GM19463 (cell line): ENCODE measurements at regions not wholly inside any gene's neighbourhood (a gene's known extent, or its start where the extent isn't known, plus 50 kb on each side); places are given as distances from the start of the nearest gene placed in this dataset.

Experiments used
- ATAC-seq: cut with Tn5 transposase; IDR thresholded peaks from one replicate; pipeline ENCODE4 v1.9.1; 2021; ENCODE audit warnings: mild to moderate bottlenecking, moderate library complexity; ENCODE audit not compliant: unreplicated experiment

GRCh38 chr7:17016402-17017010 lies 134.7 kb upstream of the AGR3 start:
- no peak for ATAC-seq

- no peak for ATAC-seq
These were observed 137.3 kb upstream of the AGR3 start for GRCh38 chr7:17019106-17019505.

GRCh38 chr7:17020250-17020649 lies 138.5 kb upstream of the AGR3 start:
- ATAC-seq = no peak

DNA sequence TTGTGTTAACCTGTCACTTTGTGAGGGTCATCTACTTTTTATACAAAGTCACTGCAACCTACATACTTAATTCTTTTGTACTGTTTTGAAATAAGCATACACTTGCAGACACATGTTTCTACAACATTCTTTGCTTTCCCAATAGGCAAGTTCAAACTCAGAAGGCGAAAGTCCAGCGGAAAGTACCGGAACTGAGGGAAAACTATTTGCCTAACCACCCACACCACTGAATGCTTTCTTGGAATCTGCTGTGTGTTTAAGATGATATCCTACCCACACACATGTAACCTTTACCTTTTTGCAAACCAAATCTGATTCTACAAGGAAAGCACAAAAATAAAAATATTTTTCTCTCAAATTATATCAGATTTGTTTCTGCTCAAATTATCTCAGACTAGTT lies 139.4 kb upstream of the AGR3 start:
- ATAC-seq = no peak

- no peak for ATAC-seq
These were observed 141.1 kb upstream of the AGR3 start for GRCh38 chr7:17022920-17023319.

DNA sequence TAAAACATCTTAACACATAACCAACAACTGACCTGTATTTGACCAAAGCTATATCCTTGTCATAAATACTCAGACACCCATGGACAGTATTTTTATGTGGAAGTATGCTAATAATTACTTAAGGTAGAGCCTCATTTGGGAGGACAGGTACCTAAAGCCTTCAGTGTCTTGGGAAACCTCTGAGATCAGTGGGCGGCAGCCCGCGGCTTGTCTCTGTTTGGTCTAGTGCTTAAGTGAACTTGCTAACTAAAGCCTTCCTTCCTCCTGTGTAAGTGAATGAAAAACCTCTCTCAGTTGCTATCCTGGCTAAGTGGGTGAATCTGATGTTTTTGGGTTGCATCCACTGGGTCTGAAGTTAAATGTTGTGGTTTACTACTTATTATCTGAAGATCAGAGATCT lies 144.5 kb upstream of the AGR3 start:
- no peak for ATAC-seq

DNA sequence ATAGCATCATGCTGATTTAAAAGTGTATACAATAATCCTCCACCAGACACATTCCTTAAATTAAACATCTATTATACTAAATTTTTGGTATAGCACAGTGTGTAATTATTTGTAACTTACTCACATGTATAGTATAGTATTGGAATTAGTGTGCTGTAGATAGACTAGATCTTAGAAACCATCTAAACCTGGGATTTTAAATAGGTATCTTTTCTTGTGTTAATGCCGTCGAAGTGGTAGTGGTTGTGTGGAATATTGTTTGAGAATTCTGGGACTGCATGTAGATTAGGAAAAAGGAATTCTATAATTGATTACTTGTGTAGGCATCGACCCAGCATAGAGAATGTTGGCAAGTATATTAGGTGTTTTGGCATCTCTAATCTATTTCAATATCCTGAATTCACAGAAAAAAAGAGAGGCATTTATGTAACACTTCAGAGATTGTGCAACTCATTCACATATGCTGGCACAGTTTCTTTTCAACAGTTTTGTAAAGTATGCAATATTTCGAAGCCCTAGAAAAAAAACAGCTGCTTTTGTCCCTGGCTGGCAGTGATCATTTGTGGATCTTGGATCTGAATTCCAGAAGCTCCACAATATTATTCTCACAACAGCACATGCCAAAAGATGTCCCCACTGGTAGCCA lies 145.5 kb upstream of the AGR3 start:
- ATAC-seq = no peak

- ATAC-seq = no peak
These were observed 146.0 kb upstream of the AGR3 start for GRCh38 chr7:17027789-17028152.

DNA sequence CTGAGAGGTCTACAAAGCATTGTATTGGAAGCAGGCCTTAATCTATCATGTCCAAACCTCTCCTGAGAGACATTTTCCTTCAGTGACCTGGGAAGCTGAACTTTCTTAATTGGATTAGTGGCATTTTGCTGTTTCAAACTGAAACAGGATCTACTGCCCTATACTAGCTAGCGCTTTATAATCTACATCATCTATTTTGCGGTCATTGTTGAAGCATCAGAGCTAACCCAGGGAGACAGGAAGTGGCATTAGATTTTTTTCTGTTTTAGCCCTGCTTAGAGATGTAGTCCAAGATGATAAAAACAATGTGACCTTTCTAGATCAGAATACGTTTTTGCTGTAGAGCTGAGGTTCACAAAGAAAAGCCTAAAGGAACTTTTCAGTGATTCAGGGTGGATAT lies 147.4 kb upstream of the AGR3 start:
- no peak for ATAC-seq

DNA sequence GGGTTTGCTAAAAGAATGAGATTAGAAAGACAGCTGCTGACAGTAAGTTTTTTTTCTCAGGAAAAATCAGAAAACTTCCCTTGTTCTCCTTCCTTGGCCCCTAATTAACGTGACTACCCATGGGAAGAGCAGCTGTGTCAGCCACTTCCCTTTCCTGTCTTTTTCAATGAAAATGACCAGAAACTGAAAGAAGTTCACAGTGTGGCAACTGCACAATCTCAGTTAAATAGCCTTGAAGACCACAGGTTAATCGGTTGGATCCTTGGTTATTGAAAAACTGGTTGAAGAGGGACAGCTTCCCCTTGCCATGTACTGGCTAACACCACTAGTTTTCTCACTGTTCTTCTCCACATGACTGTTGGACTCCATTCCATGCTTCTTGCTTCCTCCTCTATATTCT lies 148.8 kb upstream of the AGR3 start:
- ATAC-seq = no peak

DNA sequence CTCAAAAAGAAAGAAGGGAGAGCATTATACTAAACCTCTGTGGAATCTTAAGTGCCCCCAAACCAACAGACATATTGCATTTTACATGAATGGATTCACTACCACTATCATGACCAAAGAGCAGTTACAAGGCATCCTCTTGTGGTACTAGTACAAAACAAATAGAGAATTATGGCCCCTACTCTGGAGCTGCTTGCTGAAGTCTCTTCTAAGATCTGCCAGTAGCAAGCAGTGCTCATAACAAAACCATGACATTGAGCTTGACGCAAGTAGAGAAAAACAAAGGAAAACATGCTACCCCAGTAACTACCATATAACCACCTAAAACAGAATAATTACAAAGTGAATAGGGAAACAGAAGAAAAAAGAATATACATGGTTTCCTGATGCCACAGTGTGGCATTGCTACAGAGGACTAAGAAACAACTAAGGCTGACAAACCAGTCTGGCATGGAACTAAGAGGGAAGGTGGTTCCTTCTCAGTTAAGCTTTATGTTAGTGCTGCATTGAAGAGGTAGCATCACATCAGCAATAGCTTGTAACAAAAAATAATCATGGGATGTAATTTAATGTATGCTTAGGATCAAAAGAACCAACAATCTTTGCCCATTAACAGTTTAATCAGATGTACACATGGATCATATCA lies 150.2 kb upstream of the AGR3 start:
- ATAC-seq = no peak

DNA sequence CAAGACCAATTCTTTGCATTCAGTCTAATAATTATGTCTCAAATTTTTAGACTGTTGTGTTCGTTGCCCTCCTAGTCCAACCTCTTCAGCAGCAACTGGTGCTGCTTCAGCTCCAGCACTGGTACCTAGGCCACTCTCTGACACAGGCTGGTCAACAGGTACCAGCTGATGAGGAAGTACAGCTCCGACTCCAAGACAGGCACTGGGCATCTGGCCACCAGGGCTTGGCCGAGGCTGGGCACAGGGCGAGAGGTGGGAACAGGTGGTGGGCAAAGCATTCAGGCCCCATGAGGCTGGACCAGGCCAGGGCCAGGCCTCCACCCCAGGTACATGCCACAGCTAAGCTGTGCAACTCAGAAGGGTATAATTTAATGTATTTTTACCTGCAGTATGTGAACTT lies 151.5 kb upstream of the AGR3 start:
- ATAC-seq = no peak

DNA sequence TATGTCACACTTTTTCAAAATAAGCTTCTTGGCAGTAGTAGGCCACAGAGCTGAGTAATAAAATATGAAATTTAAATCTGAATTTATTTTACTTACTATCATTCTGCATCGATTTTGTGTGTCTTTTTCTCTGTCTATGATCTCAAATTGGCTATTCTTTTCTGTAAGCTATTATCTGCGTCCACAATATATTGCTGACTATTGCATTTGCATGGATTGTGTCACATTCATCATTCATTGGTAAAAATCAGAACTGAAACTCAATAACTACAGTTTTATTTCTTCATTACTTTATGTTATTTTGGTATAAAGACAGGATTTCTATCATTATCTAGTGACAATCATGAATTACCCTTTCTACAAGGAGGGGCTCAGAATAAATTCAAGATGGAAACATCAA lies 154.8 kb upstream of the AGR3 start:
- ATAC-seq = no peak

- ATAC-seq = no peak
These were observed 155.6 kb upstream of the AGR3 start for GRCh38 chr7:17037356-17037755.

DNA sequence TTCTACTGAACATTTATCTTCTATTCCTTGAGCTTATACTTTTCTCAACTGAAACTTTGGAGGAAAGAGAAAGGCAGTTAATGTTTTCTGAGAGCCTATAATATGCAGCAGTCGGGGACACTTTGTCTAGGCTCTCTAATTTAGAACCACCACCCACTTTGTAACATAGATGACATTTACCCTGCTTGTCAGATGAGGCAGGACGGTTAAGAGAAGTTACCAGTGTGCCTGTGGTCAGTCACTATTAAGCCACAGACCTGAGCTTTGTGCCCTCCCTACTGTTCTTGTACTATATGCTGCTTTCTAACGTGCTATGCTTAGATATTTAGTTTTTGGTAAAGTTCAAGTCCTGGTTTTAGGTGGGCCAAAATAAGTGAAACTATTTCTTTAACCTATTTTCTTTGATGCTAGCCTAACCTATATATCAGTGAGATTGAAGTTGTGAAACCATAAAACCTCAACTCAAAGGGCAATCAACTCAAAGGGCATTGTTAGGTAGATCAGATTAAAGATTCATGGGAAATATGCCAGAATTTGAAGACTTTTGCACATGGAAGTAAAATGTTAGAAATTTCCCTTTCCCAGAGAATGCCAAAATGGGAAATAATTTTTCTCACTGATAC lies 156.5 kb upstream of the AGR3 start:
- no peak for ATAC-seq

DNA sequence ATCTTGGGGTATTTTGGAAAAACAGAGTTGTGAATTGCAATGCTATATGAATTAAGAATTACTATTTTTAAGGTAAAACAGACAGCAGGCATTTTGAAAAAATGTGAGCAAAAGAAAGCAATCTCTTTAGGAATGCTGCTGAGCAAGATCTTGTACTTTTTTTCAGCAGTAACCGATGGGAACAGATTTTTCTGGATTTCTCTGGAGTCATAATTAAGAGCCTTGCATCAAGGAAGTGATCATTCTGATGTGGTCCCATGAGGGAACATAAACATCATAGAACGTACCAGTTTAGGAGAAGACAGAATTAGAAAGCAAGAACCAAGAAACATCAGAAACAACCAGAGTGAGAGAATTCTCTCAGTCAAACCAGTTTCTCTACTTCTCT lies 157.0 kb upstream of the AGR3 start:
- ATAC-seq = no peak

- ATAC-seq = no peak
These were observed 157.6 kb upstream of the AGR3 start for GRCh38 chr7:17039372-17039771.

GRCh38 chr7:17040716-17041115 lies 158.9 kb upstream of the AGR3 start:
- no peak for ATAC-seq

GRCh38 chr7:17041324-17041723 lies 159.5 kb upstream of the AGR3 start:
- no peak for ATAC-seq

GRCh38 chr7:17042211-17042610 lies 160.4 kb upstream of the AGR3 start:
- ATAC-seq = no peak

GRCh38 chr7:17043012-17043877 lies 161.5 kb upstream of the AGR3 start:
- ATAC-seq = no peak
